ENCODE measurements at regions not wholly inside any gene's neighbourhood (a gene's known extent, or its start where the extent isn't known, plus 50 kb on each side); places are given as distances from the start of the nearest gene placed in this dataset.

- intact Hi-C loops (cut with micrococcal nuclease) = no loop called here
- H2AFZ ChIP-seq (replicated peaks; ENCODE audit: low read length, poor library complexity) = no peak overlapping the region
- H3K4me3 ChIP-seq (ENCODE audit: insufficient read depth, low read depth, low read length) = no peak overlapping the region
- peak overlapping the region; percentile 57 for H3K4ac ChIP-seq (ENCODE audit: low read depth, low read length)
- no peaks in the 10 kb centered on the region for H3K36me3 ChIP-seq (ENCODE audit: control insufficient read depth, insufficient read depth, low read length)
- dilution Hi-C loops (cut with HindIII; ENCODE audit: low sequenced_read_pairs, unreplicated experiment) = no loop called here
- H4K91ac ChIP-seq (ENCODE audit: insufficient read depth, low read depth, low read length) = peak overlapping the region; percentile 70
- H2BK20ac ChIP-seq (ENCODE audit: low read depth, low read length) = peak overlapping the region; percentile 90
- 0 out of 2 replicates have a peak overlapping the region, but pooled peaks have one; percentile 2 for H3K27ac ChIP-seq (ENCODE audit: insufficient read depth, low read length)
- peak overlapping the region; percentile 84 for H2BK120ac ChIP-seq (ENCODE audit: low read depth, low read length)
- H3K23ac ChIP-seq (ENCODE audit: low read depth, low read length) = no peak overlapping the region; the same call in 1 of the 2 replicates
- H3K4me1 ChIP-seq (ENCODE audit: control insufficient read depth, insufficient read depth, low read length) = peaks cover 4% of the 10 kb centered on the region
- DNase-seq = peak; percentile 54
- no peak overlapping the region for H3K4me2 ChIP-seq (ENCODE audit: low read depth, low read length)
- H2AK9ac ChIP-seq (replicated peaks; ENCODE audit: low read depth, low read length, poor library complexity) = no peak overlapping the region
- peak overlapping the region; percentile 57; the same call in 1 of the 2 replicates for H2AK5ac ChIP-seq (ENCODE audit: low read depth, low read length)
- peaks cover under 1% of the 10 kb centered on the region; the same call in 1 of the 2 replicates for H3K9me3 ChIP-seq (ENCODE audit: control insufficient read depth, insufficient read depth, low read length)
- H2BK15ac ChIP-seq (ENCODE audit: low read depth, low read length) = no peak overlapping the region
- no TSS peak for BruUV-seq (replicated peaks)
- ChIA-PET CTCF (interaction anchor here (0.8 kb wide), 1 partner anchor 15 kb away, joined by 3 read pairs; no protein-coding TSS in a partner anchor), POLR2A (ENCODE audit: unreplicated experiment) (no interaction called here)
- H3K9me1 ChIP-seq (ENCODE audit: insufficient read depth, low read length) = peaks cover 3% of the 10 kb centered on the region; the same call in 1 of the 2 replicates
- WGBS, 2 experiments (ENCODE audit: extremely low coverage in 2 of 2, insufficient read length in 1 of 2) = no CpG with 5 or more reads among the region's 3 CpGs
- no peaks in the 10 kb centered on the region for H3K79me1 ChIP-seq (ENCODE audit: low read depth in 1 of 2, low read length in 2 of 2)
- H3K56ac ChIP-seq (ENCODE audit: extremely low read depth, insufficient read depth, low read length) = no peak overlapping the region
- H4K20me1 ChIP-seq (ENCODE audit: insufficient read depth, low read length) = no peaks in the 10 kb centered on the region
- H4K5ac ChIP-seq (ENCODE audit: low read depth, low read length) = 0 out of 2 replicates have a peak overlapping the region, but pooled peaks have one; percentile 44
- peak overlapping the region; percentile 57; the same call in 1 of the 2 replicates for H3K14ac ChIP-seq (replicated peaks; ENCODE audit: low read depth, low read length)
- H4K8ac ChIP-seq (ENCODE audit: low read depth in 2 of 2, low read length in 2 of 2) = peak overlapping the region in 1 of 2 experiments; percentile 52; a peak in 1 of 4 replicates
- H3K27me3 ChIP-seq (ENCODE audit: control insufficient read depth, insufficient read depth, low read length) = no peaks in the 10 kb centered on the region
- H3K18ac ChIP-seq (ENCODE audit: low read depth, low read length) = peak overlapping the region; percentile 8
- no peak overlapping the region for H3K9ac ChIP-seq (ENCODE audit: low read depth, low read length)
- ATAC-seq (ENCODE audit: low read depth) = peak; percentile 74
- no peak overlapping the region for H2BK5ac ChIP-seq (ENCODE audit: low read depth, low read length, poor library complexity, severe bottlenecking)
- in situ Hi-C loops (cut with MboI; ENCODE audit: low sequenced_read_pairs) = no loop called here
- no peak for TF ChIP-seq MXI1 (IDR thresholded peaks at IDR 0.05; ENCODE audit: borderline replicate concordance, low read depth, low read length)
- peak; percentile 45; the same call in 1 of the 2 replicates for TF ChIP-seq MAFK (IDR thresholded peaks at IDR 0.05; ENCODE audit: low read depth, low read length)
- TF ChIP-seq CEBPB (IDR thresholded peaks at IDR 0.05; ENCODE audit: low read depth, low read length) = no peak
- no peak for TF ChIP-seq RAD21 (IDR thresholded peaks at IDR 0.05; ENCODE audit: low read length)
- no peak for TF ChIP-seq MAZ (IDR thresholded peaks at IDR 0.05; ENCODE audit: borderline replicate concordance, low read depth, low read length)
- no peak for TF ChIP-seq SMC3 (IDR thresholded peaks at IDR 0.05; ENCODE audit: low read depth, low read length)
- TF ChIP-seq USF2 (IDR thresholded peaks at IDR 0.05; ENCODE audit: low read depth, low read length) = no peak
- no peak for TF ChIP-seq POLR2A (IDR thresholded peaks at IDR 0.05; ENCODE audit: low read depth, low read length)
- TF ChIP-seq NFE2L2 (IDR thresholded peaks at IDR 0.05; ENCODE audit: low read depth, low read length) = peak; percentile 24; the same call in 1 of the 2 replicates
- TF ChIP-seq RFX5 (IDR thresholded peaks at IDR 0.05; ENCODE audit: low read depth, low read length) = no peak
- TF ChIP-seq FOS (IDR thresholded peaks at IDR 0.05; ENCODE audit: low read depth, low read length) = peak; percentile 20; the same call in 1 of the 2 replicates
- TF ChIP-seq BHLHE40 (IDR thresholded peaks at IDR 0.05; ENCODE audit: low read depth, low read length) = no peak
- no peak for TF ChIP-seq RCOR1 (IDR thresholded peaks at IDR 0.05; ENCODE audit: insufficient replicate concordance, low read length)
- TF ChIP-seq ELK1 (IDR thresholded peaks at IDR 0.05; ENCODE audit: borderline replicate concordance, low read depth, low read length) = no peak
Measured at GRCh38 chr3:16033889-16034687, 140.4 kb upstream of the GALNT15 start.

Data from IMR-90 (cell line).